GM18511 (cell line): ENCODE measurements at regions not wholly inside any gene's neighbourhood (a gene's known extent, or its start where the extent isn't known, plus 50 kb on each side); places are given as distances from the start of the nearest gene placed in this dataset.
"Not testable (repeated sequence)": the region's sequence is repeated elsewhere in the genome, so short reads cannot be mapped to it uniquely, and the experiment has no call there.

Source experiments
- ATAC-seq: cut with Tn5 transposase; IDR thresholded peaks from one replicate; pipeline ENCODE4 v1.9.1; 2021; ENCODE audit warnings: mild to moderate bottlenecking, moderate library complexity; ENCODE audit not compliant: unreplicated experiment

DNA sequence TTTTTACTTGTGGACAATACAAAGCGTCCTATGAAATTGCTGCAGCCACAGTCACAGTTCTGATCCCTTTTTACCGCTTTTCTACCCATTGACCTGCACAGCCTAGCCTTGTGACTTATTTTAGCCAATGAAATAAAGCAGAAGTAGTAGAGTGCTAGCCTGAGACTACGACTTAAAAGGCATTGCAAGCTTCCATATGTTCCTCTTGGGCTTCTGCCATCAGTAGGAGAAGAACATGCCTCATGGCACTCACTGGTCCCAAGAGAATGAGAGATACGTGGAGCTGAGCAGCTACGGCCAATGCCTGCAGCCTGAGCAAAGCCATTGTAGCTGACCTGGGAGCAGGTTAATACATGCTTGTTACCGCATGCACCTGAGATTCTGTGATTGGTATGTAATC is 416.6 kb upstream of the CLINT1 start:
- no peak for ATAC-seq

GRCh38 chr5:158273035-158273434 is 414.1 kb upstream of the CLINT1 start:
- ATAC-seq: no peak

- ATAC-seq: no peak
Measured at GRCh38 chr5:158272409-158272808, 413.5 kb upstream of the CLINT1 start.

GRCh38 chr5:158270996-158271554 is 412.1 kb upstream of the CLINT1 start:
- no peak for ATAC-seq

GRCh38 chr5:158268286-158268685 is 409.3 kb upstream of the CLINT1 start:
- ATAC-seq: no peak

- no peak for ATAC-seq
Measured at GRCh38 chr5:158267228-158267627, 408.3 kb upstream of the CLINT1 start.

GRCh38 chr5:158265931-158266700 is 407.2 kb upstream of the CLINT1 start:
- no peak for ATAC-seq

DNA sequence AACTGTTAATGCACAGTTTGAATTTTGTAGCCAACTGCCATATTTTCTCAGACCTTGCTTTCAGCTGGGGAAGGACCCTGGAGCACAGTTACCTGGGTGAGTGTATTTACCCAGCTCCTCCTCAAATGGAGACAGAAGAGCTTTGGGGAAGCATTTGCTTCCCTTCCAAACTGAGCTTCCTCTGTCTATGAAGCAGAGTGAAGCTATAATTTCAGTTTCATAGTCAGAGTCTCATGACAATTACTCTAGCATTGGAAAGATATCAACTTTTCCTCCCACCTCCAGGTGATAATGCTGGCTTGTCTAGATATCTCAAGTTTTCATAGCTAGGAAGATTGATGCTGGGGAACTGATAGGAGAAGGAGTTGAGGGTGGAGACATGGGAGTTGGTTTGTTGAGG is 406.4 kb upstream of the CLINT1 start:
- ATAC-seq: no peak

- ATAC-seq: no peak
Measured at GRCh38 chr5:158264264-158264663, 405.3 kb upstream of the CLINT1 start.

DNA sequence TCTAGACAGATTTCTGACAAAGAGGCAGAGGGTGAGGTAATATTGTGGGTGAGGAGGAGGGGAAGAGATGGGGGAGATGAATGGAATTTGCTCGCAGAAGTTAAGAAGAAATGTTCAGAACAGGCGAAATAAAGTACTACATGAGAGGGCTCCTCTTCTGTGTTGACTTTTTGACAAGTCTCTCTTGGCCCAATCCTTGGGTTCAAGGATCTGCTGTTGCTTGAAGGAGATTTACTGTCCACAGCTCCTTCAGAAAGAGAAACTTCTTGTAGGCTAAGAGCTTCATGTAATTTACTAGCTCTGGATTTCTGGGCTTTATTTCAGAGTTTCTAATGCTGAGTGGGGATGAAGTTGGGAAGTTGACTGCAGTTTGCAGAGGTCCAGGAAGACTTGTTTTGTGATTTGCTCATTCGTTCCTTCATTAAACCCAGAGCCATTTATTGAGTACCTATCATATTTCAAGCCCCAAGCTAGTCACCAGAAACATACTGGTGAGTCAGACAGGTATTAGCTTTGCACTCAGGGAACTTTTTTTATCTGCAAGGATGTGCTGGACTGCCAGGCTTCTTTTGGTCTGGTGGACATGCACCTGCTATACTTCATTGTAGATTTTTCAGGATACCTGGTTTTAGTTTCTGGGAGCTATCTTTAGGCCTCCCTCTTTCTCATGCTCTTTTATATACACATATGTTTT is 402.9 kb upstream of the CLINT1 start:
- ATAC-seq: no peak

GRCh38 chr5:158256096-158256495 is 397.2 kb upstream of the CLINT1 start:
- ATAC-seq: no peak

- no peak for ATAC-seq
Measured at GRCh38 chr5:158255609-158256008, 396.7 kb upstream of the CLINT1 start.

DNA sequence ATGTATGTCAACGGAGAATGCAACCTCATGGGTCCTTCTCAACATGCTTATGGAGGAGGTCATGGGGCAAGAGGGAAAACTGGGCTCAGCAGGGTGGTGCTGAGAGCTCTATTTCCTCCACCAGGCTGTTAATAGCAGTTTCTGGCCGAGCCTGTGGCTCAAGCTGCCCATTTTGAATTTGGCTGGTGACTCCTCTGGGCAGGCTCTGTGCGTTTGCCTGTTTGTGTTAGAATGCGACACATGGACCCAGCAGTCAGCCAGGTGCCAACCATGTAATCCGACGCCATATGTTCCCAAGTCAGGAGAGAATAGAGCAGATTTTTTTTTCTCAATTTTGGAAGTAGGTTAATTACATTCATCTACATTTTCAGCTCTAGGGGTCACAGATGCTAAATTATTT is 387.7 kb upstream of the CLINT1 start:
- ATAC-seq: no peak

GRCh38 chr5:158245513-158245912 is 386.6 kb upstream of the CLINT1 start:
- no peak for ATAC-seq

DNA sequence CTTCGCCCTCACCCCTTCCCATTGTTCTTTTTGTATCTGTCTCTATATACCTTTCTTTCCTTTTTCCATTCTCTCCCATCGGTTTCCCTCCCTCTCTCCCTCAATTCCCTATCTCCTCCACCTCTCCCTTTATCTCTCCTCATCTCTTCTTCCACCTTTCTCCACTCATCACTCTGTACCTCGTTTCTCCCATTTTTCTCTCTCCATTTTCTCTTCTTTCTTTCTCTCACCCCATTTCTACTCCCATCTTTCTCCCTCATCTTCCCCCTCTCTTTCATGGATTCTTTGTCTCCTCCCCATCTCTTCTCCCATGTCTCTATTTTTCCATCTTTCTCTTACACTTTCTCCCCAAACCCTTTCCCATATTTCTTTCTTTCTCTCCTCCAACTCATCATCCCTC is 385.9 kb upstream of the CLINT1 start:
- no peak for ATAC-seq

GRCh38 chr5:158236511-158237335 is 377.8 kb upstream of the CLINT1 start:
- ATAC-seq: no peak

DNA sequence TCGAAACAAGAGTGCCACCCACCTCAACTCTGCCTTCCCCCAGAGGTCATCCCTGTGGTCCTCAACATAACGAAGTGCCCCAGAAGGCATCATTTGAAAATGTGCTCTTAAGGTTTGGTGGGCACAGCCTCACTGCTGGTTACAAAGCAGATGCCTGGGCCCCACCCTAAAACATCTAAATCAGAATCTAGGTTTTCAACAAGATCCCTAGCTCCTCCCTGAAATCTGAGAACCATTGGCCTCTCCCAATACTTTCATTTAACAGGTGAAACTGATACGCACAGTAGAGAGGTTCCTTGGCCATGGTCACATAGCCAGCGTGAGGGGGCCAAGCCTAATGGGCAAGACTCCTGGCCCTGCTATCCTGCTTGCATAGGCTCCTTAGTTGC is 376.2 kb upstream of the CLINT1 start:
- ATAC-seq: no peak

DNA sequence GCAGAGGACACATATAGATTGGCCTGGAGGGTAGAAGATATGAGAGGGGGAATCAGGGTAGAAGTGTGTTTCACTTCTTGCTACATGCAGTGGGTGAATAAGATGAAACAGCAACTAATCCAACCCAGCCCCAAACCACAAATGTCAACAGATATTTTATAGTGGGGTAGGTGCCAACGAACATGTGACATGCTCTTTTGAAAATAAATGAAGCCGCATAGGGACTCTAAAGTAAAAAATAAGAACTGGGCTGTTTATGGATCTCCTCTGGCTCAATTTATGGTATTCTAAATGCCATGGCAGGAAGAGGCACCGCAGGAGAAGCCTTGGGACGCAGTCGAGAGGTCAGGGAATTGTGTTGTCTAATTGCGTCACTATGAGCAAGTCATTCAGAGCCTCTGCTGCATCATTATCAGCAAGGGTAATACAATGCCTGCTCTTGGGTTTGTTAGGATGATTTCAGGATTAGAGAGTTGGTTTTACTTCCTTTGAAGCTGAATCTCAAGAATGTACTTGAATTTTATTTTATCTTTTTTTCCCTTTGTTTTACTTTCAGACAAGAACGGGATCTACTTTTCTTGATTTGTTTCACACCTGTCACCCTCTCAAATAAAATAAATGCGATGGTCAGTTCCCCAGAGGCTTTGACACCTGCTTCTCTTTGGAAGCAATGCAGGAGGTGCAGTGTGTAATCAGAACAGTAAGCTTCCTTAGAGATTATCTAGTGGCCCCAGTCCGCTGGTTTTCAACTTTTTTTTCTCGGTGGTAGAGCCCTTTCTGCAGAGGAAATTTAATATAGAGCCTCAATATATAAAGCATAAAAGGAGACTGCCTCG is 375.6 kb upstream of the CLINT1 start:
- ATAC-seq: no peak

DNA sequence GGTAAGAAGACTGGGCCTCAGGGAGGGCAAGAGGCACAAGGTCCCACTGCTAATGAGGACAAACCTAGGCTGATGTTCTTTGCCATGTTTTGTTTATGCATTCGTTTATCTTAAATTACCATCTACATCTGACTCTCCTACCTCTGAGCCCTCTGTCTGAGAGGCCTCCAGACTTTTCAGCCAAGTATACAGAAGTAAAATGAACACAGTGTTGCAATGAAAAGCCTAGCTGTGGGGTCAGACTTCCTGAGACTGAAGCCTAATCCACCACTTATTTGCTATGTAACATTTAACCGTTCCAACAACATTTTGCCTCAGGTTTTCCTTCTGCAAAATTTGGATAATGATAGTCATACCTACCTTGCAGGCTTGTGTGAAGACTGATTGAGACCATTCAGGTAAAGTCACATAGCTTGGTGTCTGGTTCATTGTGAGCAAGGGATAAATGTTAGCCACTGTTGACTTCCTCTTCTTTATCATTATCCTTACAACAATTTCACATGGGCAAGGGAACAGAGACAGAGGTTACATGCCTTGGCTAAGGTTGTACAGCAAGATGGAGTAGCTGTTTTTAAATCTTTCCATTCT is 374.9 kb upstream of the CLINT1 start:
- no peak for ATAC-seq

- not testable (repeated sequence) for ATAC-seq
Measured at GRCh38 chr5:158227314-158227713, 368.4 kb upstream of the CLINT1 start.
